ENCODE measurements at regions not wholly inside any gene's neighbourhood (a gene's known extent, or its start where the extent isn't known, plus 50 kb on each side); places are given as distances from the start of the nearest gene placed in this dataset.

DNA sequence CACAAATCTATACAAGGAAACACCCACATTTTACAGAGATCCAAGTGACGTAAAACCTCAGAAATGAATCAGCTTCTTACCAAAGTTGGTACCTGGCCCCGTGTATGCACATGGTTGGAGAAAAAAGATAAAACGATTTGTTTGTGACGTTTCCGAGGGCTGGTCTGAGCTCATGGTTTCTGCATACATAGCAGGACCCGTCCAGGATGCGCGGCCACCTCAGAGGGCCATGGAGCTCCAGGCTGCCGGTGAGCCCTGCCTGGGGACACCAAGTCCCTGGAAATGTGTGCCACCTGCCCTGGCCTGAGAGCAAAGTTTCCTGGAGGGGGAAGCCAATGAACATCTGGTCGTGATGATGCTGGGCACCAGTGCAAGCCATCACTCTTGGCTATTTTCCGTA lies 402.6 kb upstream of the MKI67 start:
- H3K4me3 ChIP-seq, result no peak overlapping the region
- H3K9me3 ChIP-seq, result no peaks in the 10 kb centered on the region
- H3K4me1 ChIP-seq, result no peaks in the 10 kb centered on the region
- no peak overlapping the region for H3K27ac ChIP-seq
- no peak for DNase-seq
- H3K36me3 ChIP-seq, result no peaks in the 10 kb centered on the region
- intact Hi-C loops (cut with DNase I; ENCODE audit: low total_unique reads), result no loop called here
- TF ChIP-seq, protein P1, sequence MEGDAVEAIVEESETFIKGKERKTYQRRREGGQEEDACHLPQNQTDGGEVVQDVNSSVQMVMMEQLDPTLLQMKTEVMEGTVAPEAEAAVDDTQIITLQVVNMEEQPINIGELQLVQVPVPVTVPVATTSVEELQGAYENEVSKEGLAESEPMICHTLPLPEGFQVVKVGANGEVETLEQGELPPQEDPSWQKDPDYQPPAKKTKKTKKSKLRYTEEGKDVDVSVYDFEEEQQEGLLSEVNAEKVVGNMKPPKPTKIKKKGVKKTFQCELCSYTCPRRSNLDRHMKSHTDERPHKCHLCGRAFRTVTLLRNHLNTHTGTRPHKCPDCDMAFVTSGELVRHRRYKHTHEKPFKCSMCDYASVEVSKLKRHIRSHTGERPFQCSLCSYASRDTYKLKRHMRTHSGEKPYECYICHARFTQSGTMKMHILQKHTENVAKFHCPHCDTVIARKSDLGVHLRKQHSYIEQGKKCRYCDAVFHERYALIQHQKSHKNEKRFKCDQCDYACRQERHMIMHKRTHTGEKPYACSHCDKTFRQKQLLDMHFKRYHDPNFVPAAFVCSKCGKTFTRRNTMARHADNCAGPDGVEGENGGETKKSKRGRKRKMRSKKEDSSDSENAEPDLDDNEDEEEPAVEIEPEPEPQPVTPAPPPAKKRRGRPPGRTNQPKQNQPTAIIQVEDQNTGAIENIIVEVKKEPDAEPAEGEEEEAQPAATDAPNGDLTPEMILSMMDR (IDR thresholded peaks at IDR 0.05), result no peak
- TF ChIP-seq POLR2A (IDR thresholded peaks at IDR 0.05), result no peak
- H3K27me3 ChIP-seq, result no peaks in the 10 kb centered on the region

DNA sequence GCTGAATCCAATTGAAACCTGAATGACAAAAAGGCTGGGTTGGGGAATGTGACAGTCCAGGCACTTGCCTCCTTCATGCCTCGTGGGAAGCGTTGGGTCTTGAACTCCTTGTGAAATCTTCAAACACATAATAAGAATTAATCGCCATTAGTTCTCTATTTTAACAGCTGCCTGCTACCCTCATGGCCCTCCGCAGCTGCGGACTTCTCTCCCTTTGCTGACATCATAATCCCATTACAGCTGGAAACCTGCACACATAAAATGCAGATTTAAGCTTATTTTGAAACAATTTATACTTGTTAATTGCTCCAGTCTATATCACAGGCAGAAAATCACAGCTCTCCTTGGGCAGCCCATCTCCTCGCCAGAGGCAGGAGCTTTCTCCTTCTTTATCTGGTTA lies 403.0 kb upstream of the MKI67 start:
- intact Hi-C loops (cut with DNase I; ENCODE audit: low total_unique reads), result no loop called here
- no peaks in the 10 kb centered on the region for H3K27me3 ChIP-seq
- no peak for DNase-seq
- no peaks in the 10 kb centered on the region for H3K36me3 ChIP-seq
- no peak for TF ChIP-seq POLR2A (IDR thresholded peaks at IDR 0.05)
- TF ChIP-seq, protein P1 (IDR thresholded peaks at IDR 0.05), result no peak
- H3K4me3 ChIP-seq, result no peak overlapping the region
- H3K9me3 ChIP-seq, result no peaks in the 10 kb centered on the region
- no peaks in the 10 kb centered on the region for H3K4me1 ChIP-seq
- H3K27ac ChIP-seq, result no peak overlapping the region

DNA sequence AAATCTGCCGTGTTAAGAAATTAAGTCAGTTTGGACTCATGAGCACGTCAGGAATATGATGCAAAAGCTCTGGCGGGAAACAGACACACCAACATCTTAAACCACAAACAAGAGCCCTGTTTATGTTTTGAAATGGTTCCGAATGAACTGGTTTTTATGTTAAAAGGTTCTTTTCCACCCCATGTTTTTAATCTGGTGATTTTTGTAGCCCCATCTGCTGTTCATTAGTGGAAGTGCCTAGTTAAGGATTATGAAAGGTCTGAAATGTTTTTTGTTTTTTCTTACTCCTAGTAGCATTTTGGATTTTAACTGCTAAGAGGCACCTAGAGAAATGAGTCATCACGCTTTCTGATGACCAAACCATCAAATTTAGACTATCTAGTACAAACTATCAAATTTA lies 404.1 kb upstream of the MKI67 start:
- no peaks in the 10 kb centered on the region for H3K4me1 ChIP-seq
- H3K27me3 ChIP-seq, result no peaks in the 10 kb centered on the region
- TF ChIP-seq, protein P1 (IDR thresholded peaks at IDR 0.05), result peak in 2 of 4 experiments; percentile 11 to 33
- TF ChIP-seq POLR2A (IDR thresholded peaks at IDR 0.05), result no peak
- intact Hi-C loops (cut with DNase I; ENCODE audit: low total_unique reads), result no loop called here
- DNase-seq, result no peak
- no peaks in the 10 kb centered on the region for H3K9me3 ChIP-seq
- no peak overlapping the region for H3K4me3 ChIP-seq
- H3K27ac ChIP-seq, result no peak overlapping the region
- no peaks in the 10 kb centered on the region for H3K36me3 ChIP-seq

DNA sequence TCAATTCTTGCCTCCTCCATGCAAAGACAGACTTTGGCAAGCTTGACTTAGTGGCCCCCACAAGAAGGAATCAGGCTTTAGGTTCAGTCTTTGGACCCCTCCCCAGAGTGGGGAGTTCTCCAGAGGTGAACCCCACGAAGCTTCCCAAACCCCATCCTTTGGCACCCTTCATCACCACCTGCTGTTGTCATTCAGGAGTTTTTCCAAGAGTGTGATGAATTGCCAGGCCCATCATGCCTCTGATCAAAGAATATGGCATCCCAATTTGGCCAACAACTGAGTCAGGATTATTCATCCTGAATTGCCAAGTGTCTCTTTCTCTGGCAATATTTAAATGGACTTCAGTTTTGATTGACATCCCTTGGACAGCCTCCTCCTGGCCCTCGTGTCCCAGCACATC lies 404.7 kb upstream of the MKI67 start:
- no peaks in the 10 kb centered on the region for H3K36me3 ChIP-seq
- TF ChIP-seq, protein P1 (IDR thresholded peaks at IDR 0.05), result no peak
- TF ChIP-seq POLR2A (IDR thresholded peaks at IDR 0.05), result no peak
- DNase-seq, result no peak
- no peak overlapping the region for H3K27ac ChIP-seq
- H3K27me3 ChIP-seq, result no peaks in the 10 kb centered on the region
- no peaks in the 10 kb centered on the region for H3K9me3 ChIP-seq
- H3K4me3 ChIP-seq, result no peak overlapping the region
- intact Hi-C loops (cut with DNase I; ENCODE audit: low total_unique reads), result no loop called here
- H3K4me1 ChIP-seq, result no peaks in the 10 kb centered on the region

DNA sequence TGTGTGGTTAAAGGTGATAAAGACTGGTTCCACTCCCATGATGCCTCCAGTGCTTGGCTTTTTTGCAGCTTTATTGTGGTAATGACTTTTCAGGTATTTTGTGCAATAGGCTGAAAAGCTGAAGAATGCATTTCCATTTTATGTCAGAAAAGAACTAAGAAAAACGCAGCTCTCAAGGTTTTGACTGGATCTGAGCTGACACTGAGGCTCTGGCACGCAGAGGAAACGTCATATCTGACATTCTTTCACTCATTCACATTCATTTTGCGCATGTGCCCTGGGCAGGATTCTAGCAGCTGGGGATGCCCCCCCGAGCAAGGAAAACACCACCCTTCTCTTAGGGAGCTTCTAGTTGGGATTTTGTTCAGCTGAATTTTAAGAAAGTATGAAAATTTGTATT lies 408.5 kb upstream of the MKI67 start:
- peaks cover 0 to 4% of the 10 kb centered on the region in 2 donors for H3K27me3 ChIP-seq
- H3K27ac ChIP-seq, result no peak overlapping the region
- intact Hi-C loops (cut with DNase I; ENCODE audit: low total_unique reads), result no loop called here
- no peak for DNase-seq
- no peaks in the 10 kb centered on the region for H3K9me3 ChIP-seq
- H3K4me3 ChIP-seq, result no peak overlapping the region
- no peaks in the 10 kb centered on the region for H3K36me3 ChIP-seq
- no peaks in the 10 kb centered on the region for H3K4me1 ChIP-seq
- TF ChIP-seq, protein P1 (IDR thresholded peaks at IDR 0.05), result no peak
- no peak for TF ChIP-seq POLR2A (IDR thresholded peaks at IDR 0.05)

Measured in uterus (tissue), 3 donors.